Nephron progenitor cell (in vitro differentiated cells): ENCODE measurements at regions not wholly inside any gene's neighbourhood (a gene's known extent, or its start where the extent isn't known, plus 50 kb on each side); places are given as distances from the start of the nearest gene placed in this dataset.

Source experiments
- DNase-seq: peaks from one replicate; pipeline ENCODE4 v3.0.0; 2021
- H3K27ac Mint-ChIP-seq: 2 replicates; pipeline ENCODE4 v1.8.0; 2021; ENCODE audit warnings: mild to moderate bottlenecking, moderate library complexity, mixed read lengths
- H3K27me3 Mint-ChIP-seq: 2 replicates; pipeline ENCODE4 v1.8.0; 2021; ENCODE audit warnings: mild to moderate bottlenecking, low read depth, mixed read lengths; ENCODE audit not compliant: poor library complexity
- H3K36me3 Mint-ChIP-seq: 2 replicates; pipeline ENCODE4 v1.8.0; 2021; ENCODE audit warnings: low read depth, mixed read lengths
- H3K4me1 Mint-ChIP-seq: 2 replicates; pipeline ENCODE4 v1.8.0; 2021; ENCODE audit warnings: mixed read lengths
- H3K4me3 Mint-ChIP-seq: 2 replicates; pipeline ENCODE4 v1.8.0; 2021; ENCODE audit warnings: mild to moderate bottlenecking, moderate library complexity, mixed read lengths
- H3K9me3 Mint-ChIP-seq: 2 replicates; pipeline ENCODE4 v1.8.0; 2021; ENCODE audit warnings: mild to moderate bottlenecking, moderate library complexity, mixed read lengths
- CTCF ChIP-seq: fragments of 200-600 bp; sonication (generic); IDR thresholded peaks from 2 replicates; pipeline ENCODE4 v1.5.0; 2021; ENCODE audit warnings: antibody characterized with exemption

DNA sequence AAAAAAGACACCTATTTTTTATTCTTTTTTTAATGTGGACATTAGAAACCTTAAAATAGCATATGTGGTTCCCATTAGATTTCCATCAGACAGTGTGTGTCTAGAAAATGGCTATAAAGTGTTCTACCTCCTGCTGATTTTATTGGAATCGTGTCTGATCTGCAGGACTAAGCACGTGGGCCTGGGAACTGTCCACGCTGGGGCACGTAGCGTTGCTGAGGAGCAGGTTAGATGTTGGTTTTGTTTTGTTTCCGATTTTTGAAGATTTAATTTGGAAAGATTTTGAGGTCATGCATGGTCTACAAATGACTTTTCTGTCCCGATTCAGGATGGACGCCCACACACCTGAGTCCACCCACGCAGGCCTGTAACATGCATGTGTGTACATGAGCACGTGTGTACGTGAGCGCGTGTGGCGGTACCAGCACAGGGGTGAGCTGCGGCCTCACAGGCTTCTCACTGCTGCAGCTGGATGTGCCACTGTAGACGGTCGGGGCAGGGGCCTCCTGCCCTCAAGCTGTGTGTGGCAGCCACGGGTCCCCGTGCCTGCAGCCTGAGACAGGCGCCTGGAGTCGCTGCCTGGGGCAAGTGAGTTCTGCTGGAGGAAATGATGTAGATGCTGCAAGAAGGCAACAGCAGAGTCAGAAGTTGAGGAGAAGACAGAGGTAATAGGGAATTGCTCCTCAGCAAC is 99.7 kb upstream of the CTDP1 start:
- no peak for DNase-seq
- H3K4me3 Mint-ChIP-seq: no peak overlapping the region
- peaks cover 7% of the 10 kb centered on the region for H3K27me3 Mint-ChIP-seq
- TF ChIP-seq CTCF: no peak
- H3K36me3 Mint-ChIP-seq: no peaks in the 10 kb centered on the region
- no peaks in the 10 kb centered on the region for H3K9me3 Mint-ChIP-seq
- H3K4me1 Mint-ChIP-seq: peaks cover 35% of the 10 kb centered on the region
- peak overlapping the region; percentile 90 for H3K27ac Mint-ChIP-seq

GRCh38 chr18:79580498-79581171 is 99.0 kb upstream of the CTDP1 start:
- Mint-ChIP-seq H3K27me3 (peaks cover 7% of the 10 kb centered on the region), H3K27ac (no peak overlapping the region), H3K4me1 (peaks cover 32% of the 10 kb centered on the region), H3K4me3 (no peak overlapping the region), H3K9me3 (no peaks in the 10 kb centered on the region), H3K36me3 (no peaks in the 10 kb centered on the region)
- TF ChIP-seq CTCF: no peak
- DNase-seq: no peak

DNA sequence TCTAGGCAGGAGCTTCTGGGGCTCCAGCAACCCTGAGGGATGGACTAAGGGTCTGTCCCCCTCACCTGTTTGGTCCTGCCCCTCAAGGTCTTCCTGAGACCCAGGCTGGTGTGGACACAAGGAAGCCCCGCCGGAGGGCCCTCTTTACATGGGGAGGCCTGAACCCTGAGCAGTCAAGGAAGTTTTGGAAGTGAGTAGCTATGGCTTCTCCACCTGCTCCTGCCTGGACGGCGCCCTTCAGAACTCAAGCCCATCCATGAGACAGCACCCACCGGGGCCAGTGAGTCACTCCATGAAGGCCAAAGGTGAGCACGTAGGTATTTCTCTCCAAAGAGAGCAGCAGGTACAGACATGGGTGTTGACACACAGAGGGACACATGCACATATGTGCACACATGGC is 98.2 kb upstream of the CTDP1 start:
- no peak for DNase-seq
- Mint-ChIP-seq H3K4me3 (no peak overlapping the region), H3K27ac (peak overlapping the region; percentile 48), H3K9me3 (no peaks in the 10 kb centered on the region), H3K27me3 (peaks cover 7% of the 10 kb centered on the region), H3K36me3 (no peaks in the 10 kb centered on the region), H3K4me1 (peaks cover 29% of the 10 kb centered on the region)
- TF ChIP-seq CTCF: no peak

DNA sequence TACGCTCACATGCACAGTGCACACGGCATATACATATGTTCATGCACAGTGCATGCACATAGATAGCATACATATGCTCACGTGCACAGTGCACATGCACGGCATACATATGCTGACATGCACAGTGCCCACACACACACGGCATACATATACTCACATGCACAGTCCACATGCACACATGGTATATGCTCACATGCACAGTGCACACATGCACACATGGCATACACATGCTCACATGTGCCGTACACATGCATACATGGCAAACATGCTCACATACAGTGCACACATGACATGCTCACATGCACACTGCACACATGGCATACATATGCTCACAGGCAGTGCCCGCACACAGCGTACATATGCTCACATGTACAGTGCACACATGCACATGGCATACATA is 97.7 kb upstream of the CTDP1 start:
- H3K9me3 Mint-ChIP-seq: no peaks in the 10 kb centered on the region
- no peak for DNase-seq
- H3K27ac Mint-ChIP-seq: no peak overlapping the region
- peaks cover 7% of the 10 kb centered on the region for H3K27me3 Mint-ChIP-seq
- TF ChIP-seq CTCF: no peak
- peaks cover 29% of the 10 kb centered on the region for H3K4me1 Mint-ChIP-seq
- H3K4me3 Mint-ChIP-seq: no peak overlapping the region
- no peaks in the 10 kb centered on the region for H3K36me3 Mint-ChIP-seq

GRCh38 chr18:79582978-79583377 is 96.6 kb upstream of the CTDP1 start:
- Mint-ChIP-seq H3K36me3 (no peaks in the 10 kb centered on the region), H3K27ac (no peak overlapping the region), H3K27me3 (peaks cover 7% of the 10 kb centered on the region), H3K4me1 (peaks cover 23% of the 10 kb centered on the region), H3K9me3 (no peaks in the 10 kb centered on the region), H3K4me3 (no peak overlapping the region)
- TF ChIP-seq CTCF: no peak
- DNase-seq: no peak

DNA sequence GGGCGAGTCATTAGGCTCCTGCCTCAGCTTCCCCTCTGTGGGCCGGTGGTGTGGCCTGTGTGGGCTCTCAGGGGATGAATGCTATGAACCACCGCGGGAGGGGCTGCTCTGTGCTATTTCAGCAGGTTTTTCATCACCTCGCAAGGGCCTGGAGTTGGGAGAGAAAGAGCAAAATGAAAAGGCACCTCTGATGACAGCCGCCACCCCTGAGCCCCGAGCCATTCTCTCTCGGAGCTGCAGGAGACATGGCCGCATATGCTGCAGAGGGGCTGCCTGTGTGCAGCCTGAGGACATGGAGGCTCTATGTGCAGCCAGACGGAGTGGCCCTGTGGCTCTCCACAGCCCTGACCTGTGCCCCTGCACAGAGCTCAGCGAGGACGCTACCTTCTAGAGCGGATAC is 96.2 kb upstream of the CTDP1 start:
- no peak for TF ChIP-seq CTCF
- DNase-seq: no peak
- H3K27me3 Mint-ChIP-seq: peaks cover 7% of the 10 kb centered on the region

More for the DNA sequence above, 96.2 kb upstream of the CTDP1 start:
- Mint-ChIP-seq H3K9me3 (no peaks in the 10 kb centered on the region), H3K4me1 (peaks cover 23% of the 10 kb centered on the region), H3K4me3 (no peak overlapping the region), H3K36me3 (no peaks in the 10 kb centered on the region), H3K27ac (no peak overlapping the region)
